SK-N-SH treated with all-trans-retinoic acid at 6 μM for 48 hours (cell line): ENCODE measurements at regions not wholly inside any gene's neighbourhood (a gene's known extent, or its start where the extent isn't known, plus 50 kb on each side); places are given as distances from the start of the nearest gene placed in this dataset.

Source experiments
- ATAC-seq: fragments of 200-7000 bp; cut with Tn5 transposase; 3 replicates; pipeline ENCODE4 v1.9.1; 2020; ENCODE audit warnings: mild to moderate bottlenecking, moderate library complexity
- BACH2 ChIP-seq: fragments of 250-450 bp; sonication (Bioruptor Pico); IDR thresholded peaks from 2 replicates; pipeline ENCODE4 v1.9.0; 2021; ENCODE audit warnings: mild to moderate bottlenecking, borderline replicate concordance
- CREB5 ChIP-seq: fragments of 250-450 bp; sonication (Bioruptor Pico); IDR thresholded peaks from 2 replicates; pipeline ENCODE4 v1.5.1; 2020; ENCODE audit warnings: low read depth, mild to moderate bottlenecking, moderate library complexity
- CSDC2 ChIP-seq: fragments of 250-450 bp; sonication (Bioruptor Pico); IDR thresholded peaks from 2 replicates; pipeline ENCODE4 v1.5.0; 2020; ENCODE audit warnings: mild to moderate bottlenecking, moderate library complexity
- ESRRG ChIP-seq: fragments of 250-450 bp; sonication (Bioruptor Pico); IDR thresholded peaks from 2 replicates; pipeline ENCODE4 v1.6.1; 2021; ENCODE audit warnings: mild to moderate bottlenecking
- GLIS3 ChIP-seq: fragments of 250-450 bp; sonication (Bioruptor Pico); IDR thresholded peaks from 2 replicates; pipeline ENCODE4 v1.5.0; 2020; ENCODE audit warnings: mild to moderate bottlenecking, moderate library complexity
- ISL1 ChIP-seq: fragments of 250-450 bp; sonication (Bioruptor Pico); IDR thresholded peaks from 2 replicates; pipeline ENCODE4 v2.1.2; 2022; ENCODE audit warnings: mild to moderate bottlenecking, moderate library complexity
- OSR1 ChIP-seq: fragments of 250-450 bp; sonication (Bioruptor Pico); IDR thresholded peaks from 2 replicates; pipeline ENCODE4 v1.8.0; 2022; ENCODE audit warnings: moderate library complexity, mild to moderate bottlenecking, inconsistent platforms
- PATZ1 ChIP-seq: fragments of 250-450 bp; sonication (Bioruptor Pico); IDR thresholded peaks from 2 replicates; pipeline ENCODE4 v1.8.0; 2020; ENCODE audit warnings: mild to moderate bottlenecking, moderate library complexity, borderline replicate concordance
- POU6F1 ChIP-seq: fragments of 250-450 bp; sonication (Bioruptor Pico); IDR thresholded peaks from 2 replicates; pipeline ENCODE4 v1.8.0; 2021; ENCODE audit warnings: low read depth, mild to moderate bottlenecking, moderate library complexity, borderline replicate concordance
- RARB ChIP-seq: fragments of 250-450 bp; sonication (Bioruptor Pico); IDR thresholded peaks from 2 replicates; pipeline ENCODE4 v1.8.0; 2021; ENCODE audit warnings: mild to moderate bottlenecking, moderate library complexity
- SNAI2 ChIP-seq: fragments of 250-450 bp; sonication (Bioruptor Pico); IDR thresholded peaks from 2 replicates; pipeline ENCODE4 v1.5.0; 2020; ENCODE audit warnings: mild to moderate bottlenecking, moderate library complexity
- TCF4 ChIP-seq: fragments of 250-450 bp; sonication (Bioruptor Pico); IDR thresholded peaks from 2 replicates; pipeline ENCODE4 v1.8.0; 2021; ENCODE audit warnings: mild to moderate bottlenecking, moderate library complexity, borderline replicate concordance
- TOX ChIP-seq: fragments of 250-450 bp; sonication (Bioruptor Pico); IDR thresholded peaks from 2 replicates; pipeline ENCODE4 v1.8.0; 2021; ENCODE audit warnings: mild to moderate bottlenecking, moderate library complexity, borderline replicate concordance
- TSHZ2 ChIP-seq: fragments of 250-450 bp; sonication (Bioruptor Pico); IDR thresholded peaks from 2 replicates; pipeline ENCODE4 v1.5.0; 2020; ENCODE audit warnings: mild to moderate bottlenecking, moderate library complexity
- ZC3H10 ChIP-seq: fragments of 250-450 bp; sonication (Bioruptor Pico); IDR thresholded peaks from 2 replicates; pipeline ENCODE4 v1.5.1; 2021; ENCODE audit warnings: mild to moderate bottlenecking, moderate library complexity
- ZFP3 ChIP-seq: fragments of 250-450 bp; sonication (Bioruptor Pico); IDR thresholded peaks from 2 replicates; pipeline ENCODE4 v1.5.0; 2020; ENCODE audit warnings: mild to moderate bottlenecking, moderate library complexity
- ZFP30 ChIP-seq: fragments of 450-650 bp; formaldehyde crosslinking; IDR thresholded peaks from 2 replicates; pipeline ENCODE4 v1.5.0; 2022; ENCODE audit warnings: mild to moderate bottlenecking, moderate library complexity
- ZNF565 ChIP-seq: fragments of 450-650 bp; formaldehyde crosslinking; conservative IDR thresholded peaks from 2 replicates; pipeline ENCODE4 v1.5.0; 2020; ENCODE audit warnings: low read depth, mild to moderate bottlenecking, moderate library complexity
- ZNF70 ChIP-seq: fragments of 450-650 bp; formaldehyde crosslinking; IDR thresholded peaks from 2 replicates; pipeline ENCODE4 v1.5.0; 2020; ENCODE audit warnings: mild to moderate bottlenecking, moderate library complexity
- ZNF8 ChIP-seq: fragments of 450-650 bp; formaldehyde crosslinking; IDR thresholded peaks from 2 replicates; pipeline ENCODE4 v1.5.0; 2020; ENCODE audit warnings: mild to moderate bottlenecking, moderate library complexity

GRCh38 chr3:72397586-72397985, 450.7 kb downstream of the SHQ1 start:
- ATAC-seq = no peak
- TF ChIP-seq TOX (CRISPR knock-in tag) (no peak), PATZ1 (CRISPR knock-in tag) (no peak), TCF4 (no peak), ZNF565 (no peak), CREB5 (CRISPR knock-in tag) (no peak), ZC3H10 (CRISPR knock-in tag) (no peak), TSHZ2 (no peak), OSR1 (CRISPR knock-in tag) (no peak), BACH2 (no peak), ESRRG (CRISPR knock-in tag) (no peak), GLIS3 (CRISPR knock-in tag) (no peak), CSDC2 (CRISPR knock-in tag) (no peak)

- TF ChIP-seq ISL1 (CRISPR knock-in tag) = no peak
- TF ChIP-seq ZFP30 (CRISPR knock-in tag) = no peak
- no peak for TF ChIP-seq CREB5 (CRISPR knock-in tag)
- no peak for TF ChIP-seq ZNF565
- TF ChIP-seq PATZ1 (CRISPR knock-in tag) = no peak
- no peak for TF ChIP-seq TSHZ2
- TF ChIP-seq ESRRG (CRISPR knock-in tag) = no peak
- no peak for TF ChIP-seq ZNF8 (CRISPR knock-in tag)
- TF ChIP-seq GLIS3 (CRISPR knock-in tag) = no peak
- TF ChIP-seq RARB (CRISPR knock-in tag) = no peak
- TF ChIP-seq ZFP3 (CRISPR knock-in tag) = no peak
- no peak for TF ChIP-seq POU6F1 (CRISPR knock-in tag)
- TF ChIP-seq TOX (CRISPR knock-in tag) = no peak
- no peak for TF ChIP-seq ZNF70 (CRISPR knock-in tag)
- TF ChIP-seq SNAI2 = no peak
- TF ChIP-seq TCF4 = no peak
- no peak for TF ChIP-seq ZC3H10 (CRISPR knock-in tag)
- no peak for TF ChIP-seq OSR1 (CRISPR knock-in tag)
- ATAC-seq = no peak
These were observed 451.3 kb downstream of the SHQ1 start for GRCh38 chr3:72396899-72397298.
